ENCODE measurements at regions not wholly inside any gene's neighbourhood (a gene's known extent, or its start where the extent isn't known, plus 50 kb on each side); places are given as distances from the start of the nearest gene placed in this dataset.

- H3K4me3 ChIP-seq (ENCODE audit: low read length) = no peak overlapping the region
- H3K9ac ChIP-seq (ENCODE audit: low read depth, low read length) = peak overlapping the region; percentile 25
- H3K27me3 ChIP-seq (ENCODE audit: control insufficient read depth, insufficient read depth, low read length) = peaks cover 48% of the 10 kb centered on the region
These were observed 58.2 kb upstream of the DMRTB1 start for GRCh38 chr1:53400761-53401674.

GRCh38 chr1:53401813-53402745, 57.1 kb upstream of the DMRTB1 start:
- Histone ChIP-seq H3K36me3 (ENCODE audit: insufficient read depth, low read length) (no peaks in the 10 kb centered on the region), H3K4me2 (ENCODE audit: low read length) (no peak overlapping the region), H3K4me3 (ENCODE audit: low read length) (no peak overlapping the region), H3K27me3 (ENCODE audit: control insufficient read depth, insufficient read depth, low read length) (peaks cover 48% of the 10 kb centered on the region), H3K9me3 (replicated peaks; ENCODE audit: low read length) (no peaks in the 10 kb centered on the region), H3K9ac (ENCODE audit: low read depth, low read length) (no peak overlapping the region), H3K4me1 (ENCODE audit: control insufficient read depth, insufficient read depth, low read length) (peaks cover 7% of the 10 kb centered on the region)

More at GRCh38 chr1:53400761-53401674, 58.2 kb upstream of the DMRTB1 start:
- H3K9me3 ChIP-seq (replicated peaks; ENCODE audit: low read length) = no peaks in the 10 kb centered on the region
- no peaks in the 10 kb centered on the region for H3K36me3 ChIP-seq (ENCODE audit: insufficient read depth, low read length)
- H3K4me2 ChIP-seq (ENCODE audit: low read length) = peak overlapping the region; percentile 23
- H3K4me1 ChIP-seq (ENCODE audit: control insufficient read depth, insufficient read depth, low read length) = peaks cover 7% of the 10 kb centered on the region

- peaks cover 46% of the 10 kb centered on the region for H3K27me3 ChIP-seq (ENCODE audit: control insufficient read depth, insufficient read depth, low read length)
- no peak overlapping the region for H3K9ac ChIP-seq (ENCODE audit: low read depth, low read length)
These were observed 56.1 kb upstream of the DMRTB1 start for GRCh38 chr1:53402891-53403655.

GRCh38 chr1:53405737-53406136, 53.5 kb upstream of the DMRTB1 start:
- Histone ChIP-seq H3K4me2 (ENCODE audit: low read length) (no peak overlapping the region), H3K4me1 (ENCODE audit: control insufficient read depth, insufficient read depth, low read length) (peaks cover 20% of the 10 kb centered on the region), H3K9me3 (replicated peaks; ENCODE audit: low read length) (no peaks in the 10 kb centered on the region), H3K9ac (ENCODE audit: low read depth, low read length) (no peak overlapping the region), H3K36me3 (ENCODE audit: insufficient read depth, low read length) (no peaks in the 10 kb centered on the region), H3K4me3 (ENCODE audit: low read length) (no peak overlapping the region), H3K27me3 (ENCODE audit: control insufficient read depth, insufficient read depth, low read length) (peaks cover 55% of the 10 kb centered on the region)

More at GRCh38 chr1:53402891-53403655, 56.1 kb upstream of the DMRTB1 start:
- Histone ChIP-seq H3K4me2 (ENCODE audit: low read length) (no peak overlapping the region), H3K9me3 (replicated peaks; ENCODE audit: low read length) (no peaks in the 10 kb centered on the region), H3K4me3 (ENCODE audit: low read length) (no peak overlapping the region), H3K4me1 (ENCODE audit: control insufficient read depth, insufficient read depth, low read length) (peaks cover 10% of the 10 kb centered on the region), H3K36me3 (ENCODE audit: insufficient read depth, low read length) (no peaks in the 10 kb centered on the region)

- Histone ChIP-seq H3K4me2 (ENCODE audit: low read length) (no peak overlapping the region), H3K4me3 (ENCODE audit: low read length) (no peak overlapping the region), H3K9ac (ENCODE audit: low read depth, low read length) (no peak overlapping the region), H3K9me3 (replicated peaks; ENCODE audit: low read length) (no peaks in the 10 kb centered on the region), H3K27me3 (ENCODE audit: control insufficient read depth, insufficient read depth, low read length) (peaks cover 55% of the 10 kb centered on the region), H3K36me3 (ENCODE audit: insufficient read depth, low read length) (no peaks in the 10 kb centered on the region), H3K4me1 (ENCODE audit: control insufficient read depth, insufficient read depth, low read length) (peaks cover 19% of the 10 kb centered on the region)
These were observed 52.5 kb upstream of the DMRTB1 start for GRCh38 chr1:53406551-53407235.

- Histone ChIP-seq H3K4me2 (ENCODE audit: low read length) (no peak overlapping the region), H3K9ac (ENCODE audit: low read depth, low read length) (no peak overlapping the region), H3K4me1 (ENCODE audit: control insufficient read depth, insufficient read depth, low read length) (peaks cover 34% of the 10 kb centered on the region), H3K4me3 (ENCODE audit: low read length) (no peak overlapping the region), H3K9me3 (replicated peaks; ENCODE audit: low read length) (no peaks in the 10 kb centered on the region), H3K36me3 (ENCODE audit: insufficient read depth, low read length) (no peaks in the 10 kb centered on the region), H3K27me3 (ENCODE audit: control insufficient read depth, insufficient read depth, low read length) (peaks cover 45% of the 10 kb centered on the region)
These were observed 51.0 kb upstream of the DMRTB1 start for GRCh38 chr1:53408013-53408754.

- peaks cover 39% of the 10 kb centered on the region for H3K4me1 ChIP-seq (ENCODE audit: control insufficient read depth, insufficient read depth, low read length)
- H3K27me3 ChIP-seq (ENCODE audit: control insufficient read depth, insufficient read depth, low read length) = peaks cover 40% of the 10 kb centered on the region
- no peak overlapping the region for H3K9ac ChIP-seq (ENCODE audit: low read depth, low read length)
- H3K36me3 ChIP-seq (ENCODE audit: insufficient read depth, low read length) = no peaks in the 10 kb centered on the region
- no peak overlapping the region for H3K4me3 ChIP-seq (ENCODE audit: low read length)
- H3K9me3 ChIP-seq (replicated peaks; ENCODE audit: low read length) = no peaks in the 10 kb centered on the region
- no peak overlapping the region for H3K4me2 ChIP-seq (ENCODE audit: low read length)
These were observed 50.5 kb upstream of the DMRTB1 start for GRCh38 chr1:53408755-53409129.

- peaks cover 36% of the 10 kb centered on the region for H3K27me3 ChIP-seq (ENCODE audit: control insufficient read depth, insufficient read depth, low read length)
- H3K4me2 ChIP-seq (ENCODE audit: low read length) = no peak overlapping the region
- no peak overlapping the region for H3K4me3 ChIP-seq (ENCODE audit: low read length)
- H3K9ac ChIP-seq (ENCODE audit: low read depth, low read length) = no peak overlapping the region
- no peaks in the 10 kb centered on the region for H3K9me3 ChIP-seq (replicated peaks; ENCODE audit: low read length)
- peaks cover 44% of the 10 kb centered on the region for H3K4me1 ChIP-seq (ENCODE audit: control insufficient read depth, insufficient read depth, low read length)
- H3K36me3 ChIP-seq (ENCODE audit: insufficient read depth, low read length) = no peaks in the 10 kb centered on the region
These were observed 50.0 kb upstream of the DMRTB1 start for GRCh38 chr1:53409233-53409632.
